PC-3 (cell line): ENCODE measurements at regions not wholly inside any gene's neighbourhood (a gene's known extent, or its start where the extent isn't known, plus 50 kb on each side); places are given as distances from the start of the nearest gene placed in this dataset.
"Not testable (repeated sequence)": the region's sequence is repeated elsewhere in the genome, so short reads cannot be mapped to it uniquely, and the experiment has no call there.

Source experiments
- CTCF ChIP-seq: fragments of 300-600 bp; sonication (generic); conservative IDR thresholded peaks from 2 replicates; pipeline ENCODE4 v1.5.1; 2017; ENCODE audit warnings: antibody characterized with exemption, low read depth, mild to moderate bottlenecking, low read length
- EZH2 ChIP-seq: fragments of 300-600 bp; sonication (generic); IDR thresholded peaks from one replicate; pipeline ENCODE4 v1.6.1; 2017; ENCODE audit warnings: antibody characterized with exemption, mild to moderate bottlenecking, low read length; ENCODE audit not compliant: unreplicated experiment

- TF ChIP-seq CTCF, EZH2: not testable (repeated sequence)
Observed at GRCh38 chr1:161453950-161454864, 51.0 kb upstream of the FCGR2A start.
